GM12878 (cell line): ENCODE measurements at regions not wholly inside any gene's neighbourhood (a gene's known extent, or its start where the extent isn't known, plus 50 kb on each side); places are given as distances from the start of the nearest gene placed in this dataset.

Experiments
- ATAC-seq: fragments of 200-7000 bp; cut with Tn5 transposase; 3 replicates; pipeline ENCODE4 v1.9.1; 2020; ENCODE audit warnings: mild to moderate bottlenecking, moderate library complexity
- BruUV-seq: library from RNA; stranded (reverse); fragments of 400-500 nt; replicated peaks from 2 replicates; lab custom pipeline; 2021; lab: Mats Ljungman, UMichigan
- CTCF ChIA-PET: fragments of 300-600 bp; sonication (Branson Sonifier 250); formaldehyde crosslinking; extraction: SDS; loops from one replicate; lab custom pipeline; 2021; ENCODE audit warnings: inconsistent platforms; lab: Yijun Ruan, JAX
- POLR2A ChIA-PET: fragments of 350-600 bp; formaldehyde crosslinking; extraction: SDS; loops from one replicate; lab custom pipeline; 2021; ENCODE audit warnings: inconsistent platforms; lab: Charles Lee
- RAD21 ChIA-PET: fragments of 300-600 bp; sonication (Branson Sonifier 250); formaldehyde crosslinking; loops from one replicate; lab custom pipeline; 2023; ENCODE audit warnings: antibody characterized with exemption; ENCODE audit not compliant: unreplicated experiment; lab: Charles Lee
- SMC1A ChIA-PET: fragments of 300-600 bp; sonication (Branson Sonifier 250); formaldehyde crosslinking; loops from one replicate; lab custom pipeline; 2023; ENCODE audit not compliant: unreplicated experiment, uncharacterized antibody; lab: Charles Lee
- DNase-seq: peaks from one replicate; pipeline ENCODE4 v3.0.0-alpha.2; 2011; ENCODE audit warnings: low read depth, low spot score
- FAIRE-seq: peaks from 3 replicates; lab custom pipeline; 2011; peaks lifted over from hg19 to GRCh38; lab: Jason Lieb, UNC
- H2AFZ ChIP-seq: 2 replicates; pipeline ENCODE4 v1.6.0; 2011; ENCODE audit warnings: low read depth, low read length, control low read depth; ENCODE audit not compliant: control insufficient read depth
- H3K27ac ChIP-seq: 2 replicates; pipeline ENCODE4 v1.5.1; 2011; ENCODE audit warnings: control low read depth; ENCODE audit not compliant: control insufficient read depth, insufficient read depth
- H3K27me3 ChIP-seq, 2 experiments: replicated peaks in 1 of 2; 2 replicates each; pipeline versions ENCODE4 v1.6.0 to v1.6.1; 2011; ENCODE audit warnings: low read length in 1 of 2; ENCODE audit not compliant: control insufficient read depth in 2 of 2, insufficient read depth in 2 of 2
- H3K36me3 ChIP-seq, 2 experiments: 2 replicates each; pipeline ENCODE4 v1.5.1; 2011; ENCODE audit warnings: low read length in 1 of 2; ENCODE audit not compliant: control insufficient read depth in 2 of 2, insufficient read depth in 2 of 2
- H3K4me1 ChIP-seq: 2 replicates; pipeline ENCODE4 v1.6.1; 2011; ENCODE audit warnings: mild to moderate bottlenecking, low read length, moderate library complexity, mixed read lengths; ENCODE audit not compliant: control insufficient read depth, insufficient read depth
- H3K4me2 ChIP-seq: 2 replicates; pipeline ENCODE4 v1.6.0; 2011; ENCODE audit warnings: control low read depth; ENCODE audit not compliant: control insufficient read depth, insufficient read depth
- H3K4me3 ChIP-seq: fragments of 200-600 bp; sonication (generic); 2 replicates; pipeline ENCODE4 v1.5.1; 2016
- H3K79me2 ChIP-seq: 2 replicates; pipeline ENCODE4 v1.6.0; 2011; ENCODE audit warnings: low read length; ENCODE audit not compliant: control insufficient read depth, insufficient read depth
- H3K9ac ChIP-seq: 2 replicates; pipeline ENCODE4 v1.8.0; 2011; ENCODE audit warnings: low read length, control low read depth, mixed read lengths; ENCODE audit not compliant: control insufficient read depth, insufficient read depth
- H3K9me3 ChIP-seq: replicated peaks from 3 replicates; pipeline ENCODE4 v1.5.1; 2011; ENCODE audit warnings: mild to moderate bottlenecking, low read length; ENCODE audit not compliant: control insufficient read depth, insufficient read depth
- H4K20me1 ChIP-seq: 2 replicates; pipeline ENCODE4 v1.6.0; 2011; ENCODE audit not compliant: control insufficient read depth, insufficient read depth
- CEBPZ ChIP-seq: fragments of 150-350 bp; IDR thresholded peaks from 2 replicates; pipeline ENCODE4 v1.6.1; 2016; ENCODE audit warnings: low read depth, low read length
- E2F8 ChIP-seq: fragments of 450-650 bp; IDR thresholded peaks from 2 replicates; pipeline ENCODE4 v1.6.1; 2018; ENCODE audit warnings: mild to moderate bottlenecking, low read depth, moderate library complexity; ENCODE audit not compliant: partially characterized antibody
- EP300 ChIP-seq, 2 experiments: fragments of 150-350 bp in 1 of 2; IDR thresholded peaks; 2 replicates each; pipeline ENCODE4 v1.6.1; 2011 to 2012; ENCODE audit warnings: low read depth in 2 of 2, low read length in 2 of 2, borderline replicate concordance in 1 of 2, improper control_type of control experiment in 1 of 2, inconsistent platforms in 1 of 2; ENCODE audit not compliant: control insufficient read depth in 1 of 2
- HSF1 ChIP-seq: fragments of 150-350 bp; IDR thresholded peaks from 2 replicates; pipeline ENCODE4 v1.6.1; 2014; ENCODE audit warnings: mild to moderate bottlenecking, low read depth, low read length
- MAX ChIP-seq: IDR thresholded peaks from 2 replicates; pipeline ENCODE4 v1.6.1; 2012; ENCODE audit warnings: low read depth, low read length, improper control_type of control experiment
- MTA2 ChIP-seq: fragments of 450-650 bp; IDR thresholded peaks from 2 replicates; pipeline ENCODE4 v1.6.1; 2016; ENCODE audit warnings: low read depth, mild to moderate bottlenecking, moderate library complexity
- MYC ChIP-seq: IDR thresholded peaks from 2 replicates; pipeline ENCODE4 v1.6.1; 2011; ENCODE audit warnings: mild to moderate bottlenecking, low read length, moderate library complexity, inconsistent platforms; ENCODE audit not compliant: insufficient read depth, insufficient replicate concordance, insufficient read length, severe bottlenecking
- RAD51 ChIP-seq: fragments of 450-650 bp; IDR thresholded peaks from 2 replicates; pipeline ENCODE4 v1.6.1; 2016; ENCODE audit warnings: moderate library complexity, mild to moderate bottlenecking, inconsistent platforms
- SMAD5 ChIP-seq: IDR thresholded peaks from 2 replicates; pipeline ENCODE4 v1.6.1; 2016; ENCODE audit warnings: antibody characterized with exemption, low read depth
- TAF1 ChIP-seq: IDR thresholded peaks from 2 replicates; pipeline ENCODE4 v1.6.1; 2011; ENCODE audit warnings: mild to moderate bottlenecking, low read depth, low read length, borderline replicate concordance
- TARDBP ChIP-seq: IDR thresholded peaks from 2 replicates; pipeline ENCODE4 v1.6.1; 2016; ENCODE audit warnings: borderline replicate concordance
- ZNF384 ChIP-seq: IDR thresholded peaks from 2 replicates; pipeline ENCODE4 v1.6.1; 2012; ENCODE audit warnings: low read depth, mild to moderate bottlenecking, low read length, improper control_type of control experiment, borderline replicate concordance
- WGBS: methylation state at CpG from one replicate; pipeline ENCODE4 v1.1.6; 2016; ENCODE audit warnings: low lambda C conversion rate; ENCODE audit not compliant: insufficient replicate concordance, insufficient coverage; ENCODE audit errors: missing lambda C conversion rate; 5-methylcytosine and 5-hydroxymethylcytosine counted together
- in situ Hi-C: fragments of 300-500 bp; cut with MboI; formaldehyde crosslinking; loops from 9 replicates; pipeline ENCODE4 v1.14.3; 2018; ENCODE audit warnings: mixed read lengths
- intact Hi-C: fragments of 100-400 bp; cut with micrococcal nuclease; formaldehyde crosslinking; loops from one replicate; pipeline ENCODE4 v1.14.2; 2022; ENCODE audit not compliant: unreplicated experiment

GRCh38 chr10:44168478-44168877 lies 216.4 kb downstream of the CXCL12 start:
- Histone ChIP-seq H3K9ac (no peak overlapping the region), H3K27ac (no peak overlapping the region), H2AFZ (no peak overlapping the region), H3K4me2 (no peak overlapping the region), H3K79me2 (no peaks in the 10 kb centered on the region), H3K36me3 (no peaks in the 10 kb centered on the region), H3K4me3 (no peak overlapping the region), H3K27me3 (no peaks in the 10 kb centered on the region), H3K4me1 (no peaks in the 10 kb centered on the region), H4K20me1 (no peaks in the 10 kb centered on the region), H3K9me3 (no peaks in the 10 kb centered on the region)
- SMC1A ChIA-PET = no interaction called here
- in situ Hi-C loops = no loop called here
- intact Hi-C loops = loop anchor here (10.0 kb wide), 1 partner anchor 216 kb away; the partner anchor contains the start of gene CXCL12
- CTCF ChIA-PET = no interaction called here
- RAD21 ChIA-PET = no interaction called here
- FAIRE-seq (no peak), ATAC-seq (no peak), DNase-seq (no peak)
- TF ChIP-seq MYC (no peak), HSF1 (no peak), CEBPZ (no peak), E2F8 (no peak), SMAD5 (no peak), TAF1 (no peak), TARDBP (no peak), RAD51 (no peak), MAX (no peak), ZNF384 (no peak), EP300 (IDR thresholded peaks at IDR 0.05; ENCODE audit: borderline replicate concordance in 1 of 2, control insufficient read depth in 1 of 2, low read depth in 2 of 2, low read length in 2 of 2) (no peak), MTA2 (no peak)
- POLR2A ChIA-PET = no interaction called here
- no TSS peak for BruUV-seq
- WGBS = 9% methylated on average over 5 of the region's 5 CpGs
